HG03432 (cell line): ENCODE measurements at regions not wholly inside any gene's neighbourhood (a gene's known extent, or its start where the extent isn't known, plus 50 kb on each side); places are given as distances from the start of the nearest gene placed in this dataset.
"Not testable (repeated sequence)": the region's sequence is repeated elsewhere in the genome, so short reads cannot be mapped to it uniquely, and the experiment has no call there.

Experiments used
- ATAC-seq: cut with Tn5 transposase; IDR thresholded peaks from one replicate; pipeline ENCODE4 v1.9.1; 2021; ENCODE audit warnings: mild to moderate bottlenecking, moderate library complexity; ENCODE audit not compliant: unreplicated experiment

DNA sequence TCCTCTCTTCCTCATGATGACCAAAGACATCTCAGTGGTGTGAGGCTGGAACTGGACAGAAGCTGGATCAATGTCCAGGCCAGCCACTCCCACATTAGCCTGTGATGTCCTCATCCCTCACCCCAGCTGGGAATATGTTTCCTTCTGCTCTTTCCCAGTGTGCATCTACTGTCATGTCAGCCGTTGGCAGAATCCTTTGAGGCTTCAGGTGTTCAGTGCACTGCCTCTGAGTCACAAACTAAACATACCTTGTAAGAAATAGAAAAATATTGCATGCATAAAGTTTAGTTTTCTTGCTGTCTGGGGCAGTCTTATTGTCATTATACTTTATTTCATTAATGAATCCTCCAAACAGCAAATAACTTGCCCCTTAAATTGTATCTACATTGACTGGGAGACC is 161.6 kb upstream of the RASGRP1 start:
- ATAC-seq, result no peak

GRCh38 chr15:38733331-38733730 is 168.7 kb upstream of the RASGRP1 start:
- no peak for ATAC-seq

GRCh38 chr15:38740206-38740605 is 175.6 kb upstream of the RASGRP1 start:
- no peak for ATAC-seq

- no peak for ATAC-seq
Measured at GRCh38 chr15:38743147-38743546, 178.5 kb upstream of the RASGRP1 start.

GRCh38 chr15:38745126-38745525 is 180.5 kb upstream of the RASGRP1 start:
- no peak for ATAC-seq

- no peak for ATAC-seq
Measured at GRCh38 chr15:38745626-38746025, 181.0 kb upstream of the RASGRP1 start.

- no peak for ATAC-seq
Measured at GRCh38 chr15:38746211-38746610, 181.6 kb upstream of the RASGRP1 start.

GRCh38 chr15:38748710-38749109 is 184.1 kb upstream of the RASGRP1 start:
- ATAC-seq, result no peak

GRCh38 chr15:38750786-38751185 is 186.2 kb upstream of the RASGRP1 start:
- ATAC-seq, result no peak

DNA sequence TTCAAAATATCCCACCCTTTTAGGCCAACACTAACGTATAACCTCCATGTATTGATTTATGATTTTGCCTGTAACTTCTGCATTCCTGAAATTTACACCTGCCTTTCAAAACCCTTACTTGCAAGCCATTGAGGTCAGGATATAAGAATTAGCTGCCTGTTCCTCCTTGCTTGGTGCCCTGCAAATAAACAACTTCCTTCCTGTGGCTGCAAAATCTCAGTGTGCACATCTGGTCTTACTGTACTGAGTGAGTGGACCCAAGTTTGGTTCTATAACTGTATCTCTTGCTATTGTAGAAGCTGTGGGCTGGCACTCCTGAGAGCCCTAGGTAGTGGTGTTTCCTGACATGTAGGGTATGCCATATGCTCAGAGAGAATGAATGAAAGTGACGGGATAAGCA is 191.1 kb upstream of the RASGRP1 start:
- no peak for ATAC-seq

- ATAC-seq, result no peak
Measured at GRCh38 chr15:38756441-38756840, 191.8 kb upstream of the RASGRP1 start.

- ATAC-seq, result no peak
Measured at GRCh38 chr15:38758043-38758442, 193.4 kb upstream of the RASGRP1 start.

GRCh38 chr15:38761681-38762080 is 197.1 kb upstream of the RASGRP1 start:
- no peak for ATAC-seq

- no peak for ATAC-seq
Measured at GRCh38 chr15:38768970-38769369, 204.4 kb upstream of the RASGRP1 start.

- ATAC-seq, result peak; percentile 51
Measured at GRCh38 chr15:38769492-38769891, 204.9 kb upstream of the RASGRP1 start.

- ATAC-seq, result not testable (repeated sequence)
Measured at GRCh38 chr15:38774076-38774475, 209.5 kb upstream of the RASGRP1 start.

- ATAC-seq, result no peak
Measured at GRCh38 chr15:38781196-38781595, 216.6 kb upstream of the RASGRP1 start.

GRCh38 chr15:38782156-38782555 is 217.5 kb upstream of the RASGRP1 start:
- no peak for ATAC-seq

GRCh38 chr15:38788918-38789317 is 224.3 kb upstream of the RASGRP1 start:
- ATAC-seq, result no peak

DNA sequence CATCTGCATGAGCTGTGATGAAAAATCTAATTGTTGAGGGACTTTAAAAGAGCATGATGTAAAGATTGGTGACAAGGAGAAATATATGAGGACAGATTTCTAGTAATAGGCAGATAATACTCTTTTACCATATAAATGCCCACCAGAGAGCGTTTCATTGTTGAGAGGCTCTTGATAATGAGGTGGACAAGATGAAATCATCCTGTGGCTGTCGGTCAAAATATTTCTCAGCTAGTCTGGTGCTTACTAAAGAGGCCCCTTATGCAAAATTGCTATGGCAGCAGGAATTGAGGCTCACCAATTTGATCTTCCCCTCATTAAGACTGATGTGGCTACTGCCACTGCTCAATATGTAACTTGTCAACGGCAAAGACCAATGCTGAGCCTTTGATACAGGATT is 225.0 kb upstream of the RASGRP1 start:
- no peak for ATAC-seq

DNA sequence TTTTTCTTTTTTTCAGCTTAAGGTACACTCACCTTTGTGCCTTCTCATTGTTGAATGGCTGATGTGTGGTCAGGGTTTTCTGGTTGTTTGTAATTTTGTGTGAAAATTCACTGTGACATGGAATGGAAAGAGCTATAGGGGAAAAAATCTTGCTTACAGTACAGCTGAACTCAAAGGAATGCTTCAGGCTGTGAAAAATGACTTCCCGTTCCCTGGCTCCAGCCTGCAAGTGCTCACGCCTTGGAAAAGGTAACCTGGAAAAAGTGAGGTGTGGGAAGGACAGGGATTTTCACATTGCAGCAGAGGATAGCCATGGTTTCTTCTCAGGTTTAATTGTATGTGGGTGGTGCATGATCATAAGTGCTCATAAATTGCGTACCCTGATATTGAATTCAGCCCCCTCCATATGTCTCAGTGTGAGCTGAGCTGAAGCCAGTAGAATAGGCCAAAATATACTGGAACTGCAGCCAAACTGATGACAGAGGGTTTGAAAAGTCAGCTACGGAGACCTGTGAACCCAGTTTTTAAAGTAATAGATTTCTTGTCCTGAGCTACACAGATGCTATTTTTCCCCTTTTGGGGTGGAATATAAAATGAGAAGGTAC is 228.7 kb upstream of the RASGRP1 start:
- ATAC-seq, result no peak

DNA sequence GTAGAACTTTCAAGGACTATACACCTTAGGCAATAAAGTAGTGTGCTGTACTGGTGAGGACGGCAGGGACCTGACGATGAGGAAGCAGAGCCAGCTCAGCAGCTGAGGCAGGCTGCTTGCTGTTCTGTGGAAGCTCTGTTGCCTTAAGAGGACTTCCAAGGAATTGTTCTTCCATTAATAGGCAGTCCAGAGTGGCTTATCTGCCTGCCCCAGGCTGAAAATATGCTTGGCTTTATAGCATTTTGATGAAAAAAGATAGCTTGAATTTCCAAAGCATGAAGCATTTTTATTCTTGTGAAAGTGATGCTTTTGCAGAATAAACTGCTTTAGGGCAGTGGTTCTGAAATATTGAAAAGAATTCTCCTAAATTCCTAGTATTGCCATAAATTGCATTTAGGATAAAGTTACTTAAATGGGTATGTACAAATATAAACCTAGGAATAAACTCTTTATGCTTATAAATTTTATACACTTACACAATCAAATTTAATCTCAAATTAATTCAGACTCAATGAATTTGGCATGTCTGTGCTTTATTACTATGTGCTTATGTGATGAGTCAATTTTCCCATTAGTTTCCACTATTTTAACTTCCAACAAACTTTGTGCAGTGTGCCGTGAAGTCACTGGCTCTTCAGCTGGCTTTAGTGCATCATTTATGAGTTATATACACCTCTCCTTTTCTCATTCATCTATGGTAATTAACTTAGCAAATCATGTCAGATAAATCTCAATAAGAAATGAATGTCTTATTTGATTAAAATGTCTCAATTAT is 231.0 kb upstream of the RASGRP1 start:
- no peak for ATAC-seq

DNA sequence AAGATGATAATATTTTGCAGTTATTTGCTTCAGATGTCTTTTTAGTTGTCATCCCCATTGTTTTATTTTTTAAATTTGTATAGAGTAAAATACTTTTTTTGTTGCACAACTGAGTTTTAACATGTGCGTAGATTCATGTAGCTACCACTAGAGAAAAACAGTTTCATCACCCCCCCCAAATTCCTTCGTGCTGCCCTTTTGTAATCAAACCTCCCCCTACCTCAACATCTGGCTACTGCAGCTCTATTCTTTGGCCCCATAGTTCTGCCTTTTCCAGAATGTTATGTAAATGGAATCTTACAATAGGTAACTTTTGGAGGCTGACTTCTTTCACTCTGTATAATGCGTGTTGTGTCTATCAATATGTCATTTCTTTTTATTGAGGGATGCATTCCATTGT is 232.0 kb upstream of the RASGRP1 start:
- no peak for ATAC-seq
